NCI-H128 (cell line): ENCODE measurements at regions not wholly inside any gene's neighbourhood (a gene's known extent, or its start where the extent isn't known, plus 50 kb on each side); places are given as distances from the start of the nearest gene placed in this dataset.
A peak's percentile ranks its signal among the peaks of the same experiment; 100 is the strongest.
"Not testable (repeated sequence)": the region's sequence is repeated elsewhere in the genome, so short reads cannot be mapped to it uniquely, and the experiment has no call there.

Experiments
- DNase-seq: peaks from one replicate; lab custom pipeline; 2025; ENCODE audit not compliant: unreplicated experiment; lab: John Stamatoyannopoulos, UW

DNA sequence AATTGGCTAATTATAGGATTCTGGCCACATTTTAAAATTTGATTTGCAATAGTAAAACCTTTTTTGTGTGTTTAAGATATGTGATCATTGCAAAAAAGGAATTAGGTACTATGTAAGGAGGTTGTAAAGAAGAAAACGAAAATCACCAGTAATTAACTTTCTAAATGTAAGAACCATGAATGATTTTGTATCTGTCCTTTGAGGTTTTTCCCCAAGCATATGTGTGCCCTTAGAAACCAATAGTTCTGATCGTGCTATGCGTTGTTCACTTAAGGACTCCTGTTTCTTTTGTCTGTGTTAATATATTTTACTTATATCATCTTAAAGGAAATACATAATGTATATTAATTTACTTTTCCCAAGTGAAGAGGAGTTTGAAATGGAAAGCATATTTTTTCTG is 410.2 kb downstream of the PSAT1 start:
- no peak for DNase-seq

DNA sequence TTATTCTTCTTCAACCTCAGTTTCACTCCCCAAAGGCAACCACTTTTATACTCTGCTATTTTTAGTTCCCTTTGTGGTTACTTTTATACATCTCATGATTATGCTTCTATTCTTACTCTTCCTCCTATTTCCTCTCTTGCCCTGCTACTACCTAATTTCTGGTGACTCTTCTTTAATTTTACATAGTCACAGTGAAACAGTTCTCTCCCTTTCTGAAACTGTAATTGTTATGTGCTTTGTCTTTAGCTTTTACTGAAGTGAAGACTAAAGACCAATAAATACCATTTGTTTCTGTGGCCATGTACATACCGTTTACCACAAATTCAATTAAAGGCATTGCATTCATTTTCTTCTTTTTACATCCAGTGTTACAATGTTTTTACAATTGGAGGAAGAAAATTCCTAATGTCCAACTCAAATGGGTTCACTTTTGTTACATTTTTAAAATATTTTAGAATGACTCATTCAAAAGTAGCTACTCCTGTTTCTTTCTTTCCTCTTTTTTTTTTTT is 410.6 kb downstream of the PSAT1 start:
- no peak for DNase-seq

DNA sequence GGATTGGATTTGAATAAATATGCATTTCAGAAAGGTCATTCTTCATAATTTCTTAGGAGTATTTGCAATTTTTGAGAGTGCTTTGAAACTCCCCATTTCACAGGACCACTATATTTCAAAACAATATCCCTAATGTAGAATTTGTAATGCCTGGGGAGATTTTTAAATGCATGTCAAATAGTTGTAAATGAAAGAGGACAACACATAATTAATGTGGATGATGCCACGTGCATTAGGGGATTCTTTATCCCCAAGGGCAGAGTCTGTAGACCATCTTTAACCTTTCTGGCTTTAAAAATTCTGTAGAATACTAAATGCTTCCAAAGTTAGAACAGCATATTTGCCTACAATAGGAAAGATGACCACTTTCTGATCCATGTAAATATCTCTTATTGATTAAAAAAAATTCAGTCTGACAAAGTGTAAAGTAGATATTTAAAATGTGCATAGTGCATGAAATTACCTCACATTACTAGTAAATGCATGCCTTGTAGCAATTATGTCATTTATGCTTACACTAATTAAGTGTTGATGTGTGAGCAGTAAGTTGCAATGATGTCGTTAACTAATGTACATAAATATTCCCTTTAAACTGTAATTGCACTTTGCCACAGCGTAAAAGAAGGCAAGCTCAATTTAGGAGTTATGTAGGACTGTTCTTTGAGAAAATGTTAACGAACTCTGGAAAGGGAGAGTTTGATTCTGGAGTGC is 416.1 kb downstream of the PSAT1 start:
- DNase-seq: no peak

DNA sequence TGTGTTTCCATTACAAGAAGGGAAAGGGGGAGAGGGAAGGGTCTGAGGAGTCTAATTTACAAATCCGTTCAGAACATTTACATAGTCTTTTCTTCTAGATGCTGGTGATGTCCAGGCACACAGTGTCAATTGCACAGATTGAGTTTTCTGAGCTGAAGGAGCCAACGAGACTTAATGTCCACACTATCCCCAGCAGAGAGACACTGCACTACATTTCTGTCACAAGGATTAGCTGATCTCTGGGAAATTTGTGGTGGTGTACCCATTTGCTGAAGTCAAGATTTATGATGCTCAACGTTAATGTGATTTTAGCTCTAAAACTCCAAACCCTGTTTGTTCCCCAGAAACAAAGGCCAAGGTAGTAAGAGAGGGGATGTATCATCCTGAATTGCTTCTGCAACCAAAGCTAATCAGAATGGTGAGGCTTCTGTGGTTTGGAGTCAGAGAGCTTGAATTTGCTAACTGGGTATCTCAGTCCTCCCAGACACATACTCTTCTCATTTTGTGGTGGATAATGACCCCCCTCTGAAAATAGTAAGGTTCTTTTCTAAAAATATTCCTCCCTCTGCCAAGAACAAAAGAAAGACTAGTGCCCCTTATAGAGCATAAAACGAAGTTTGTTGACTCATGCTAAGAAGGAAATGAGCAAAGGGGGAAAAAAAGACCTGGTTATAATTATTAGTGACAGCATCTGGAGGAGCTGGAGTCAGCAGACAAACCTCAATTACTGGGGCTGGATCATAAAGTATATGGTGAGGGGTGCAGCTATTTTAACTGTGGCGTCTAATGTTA is 416.9 kb downstream of the PSAT1 start:
- DNase-seq: no peak

DNA sequence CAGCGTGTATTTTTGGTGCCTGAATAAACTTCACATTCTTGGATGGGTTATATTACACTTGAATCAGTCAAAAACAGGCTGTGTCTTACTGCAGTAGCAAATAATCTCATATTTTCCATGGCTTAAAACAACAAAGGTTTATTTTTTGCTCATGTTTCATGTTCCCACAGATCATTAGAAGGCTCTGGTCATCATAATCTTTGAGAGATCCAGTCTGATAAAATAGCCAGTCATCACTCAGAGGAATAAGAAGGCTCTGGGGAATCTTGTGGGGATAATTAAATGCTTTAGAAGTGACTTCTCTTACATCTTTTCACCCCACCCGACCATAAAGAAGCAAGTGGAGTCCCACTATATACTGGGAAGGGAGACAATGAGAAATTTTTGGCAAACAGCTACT is 417.7 kb downstream of the PSAT1 start:
- no peak for DNase-seq

DNA sequence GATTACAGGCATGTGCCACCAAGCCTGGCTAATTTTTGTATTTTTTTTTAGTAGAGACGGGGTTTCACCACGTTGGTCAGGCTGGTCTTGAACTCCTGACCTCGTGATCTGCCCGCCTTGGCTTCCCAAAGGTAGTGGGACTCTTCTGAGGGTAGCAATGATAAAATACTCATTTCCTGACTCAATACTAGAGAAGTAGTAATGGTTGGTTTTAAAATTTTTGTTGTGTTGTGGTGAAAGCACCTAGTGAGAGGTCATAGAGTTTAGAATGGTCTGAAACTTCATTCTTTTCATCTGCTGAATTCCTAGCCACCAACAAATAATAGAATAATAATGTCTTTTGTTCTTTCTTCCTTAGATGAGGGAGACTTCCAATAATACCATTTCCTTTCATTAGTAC is 422.1 kb downstream of the PSAT1 start:
- not testable (repeated sequence) for DNase-seq

DNA sequence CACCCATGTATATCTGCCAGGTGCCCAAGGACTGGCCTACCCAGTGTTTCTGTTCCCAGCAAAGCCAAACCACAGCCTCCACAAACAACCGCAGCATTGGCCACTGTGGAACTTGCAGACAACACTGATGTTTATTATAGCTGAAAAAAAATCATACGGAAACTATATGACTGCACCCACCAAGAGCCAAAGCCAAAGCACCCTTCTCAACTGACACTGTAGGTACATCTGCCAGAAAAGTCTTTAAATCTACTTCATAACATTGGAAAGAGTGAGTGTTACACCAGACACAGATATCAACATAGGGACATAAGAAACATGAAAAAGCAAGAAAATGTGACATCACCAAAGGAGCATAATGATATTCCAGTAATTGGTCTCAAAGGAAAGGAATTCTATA is 428.0 kb downstream of the PSAT1 start:
- no peak for DNase-seq

DNA sequence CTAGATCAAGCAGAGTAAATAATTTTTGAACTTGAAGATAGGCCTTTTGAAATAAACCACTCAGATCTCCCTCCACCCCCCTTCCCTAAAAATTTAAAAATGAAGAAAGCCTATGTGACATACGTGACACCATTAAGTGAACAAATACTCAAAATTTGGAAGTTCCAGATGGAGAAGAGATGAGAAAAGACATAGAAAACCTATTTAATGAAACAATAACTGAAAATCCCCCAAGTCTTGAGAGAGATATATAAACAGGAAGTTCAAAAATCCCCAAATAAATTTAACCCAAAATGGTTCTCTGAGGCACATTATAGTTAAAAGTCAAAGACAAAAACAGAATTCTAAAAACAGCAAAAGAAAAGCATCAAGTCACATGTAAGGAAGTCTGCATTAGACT is 428.6 kb downstream of the PSAT1 start:
- DNase-seq: no peak

DNA sequence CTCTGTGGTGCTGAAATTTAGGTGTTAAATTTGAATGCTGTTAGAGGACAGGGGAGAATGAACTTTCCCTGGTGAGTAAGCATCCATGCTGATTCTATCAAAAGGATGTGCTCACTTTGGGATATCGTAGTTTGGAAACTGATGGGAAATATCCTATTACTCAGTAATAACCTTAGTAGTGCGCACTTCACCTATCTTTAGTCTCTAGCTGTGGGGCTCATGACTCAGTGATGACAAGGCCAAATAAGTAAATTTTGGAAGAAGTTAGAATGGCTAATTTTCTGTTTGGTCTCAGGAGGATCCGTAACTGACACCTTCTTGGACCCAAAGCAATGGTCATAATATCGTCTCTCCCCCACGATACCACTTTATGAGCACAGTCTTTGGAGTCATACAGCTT is 448.4 kb downstream of the PSAT1 start:
- no peak for DNase-seq

DNA sequence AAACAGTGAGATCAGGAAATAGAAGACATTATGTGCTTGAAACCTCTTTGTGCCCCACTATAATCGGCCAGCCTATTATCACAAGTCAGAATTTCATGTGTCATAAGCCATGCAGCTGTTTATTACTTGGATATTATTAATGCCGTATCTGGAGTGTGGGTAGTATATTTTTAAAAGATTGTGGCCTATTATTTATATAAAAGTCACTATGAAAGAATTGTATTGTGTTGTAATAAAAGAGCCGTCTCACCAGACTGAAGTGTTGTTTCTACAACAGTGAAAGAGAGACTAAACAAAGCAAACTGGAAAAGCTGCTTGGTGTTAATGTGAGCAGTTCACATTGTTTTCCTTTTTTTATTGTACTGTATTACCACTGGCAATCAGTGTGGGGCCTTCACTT is 449.1 kb downstream of the PSAT1 start:
- peak; percentile 47 for DNase-seq

DNA sequence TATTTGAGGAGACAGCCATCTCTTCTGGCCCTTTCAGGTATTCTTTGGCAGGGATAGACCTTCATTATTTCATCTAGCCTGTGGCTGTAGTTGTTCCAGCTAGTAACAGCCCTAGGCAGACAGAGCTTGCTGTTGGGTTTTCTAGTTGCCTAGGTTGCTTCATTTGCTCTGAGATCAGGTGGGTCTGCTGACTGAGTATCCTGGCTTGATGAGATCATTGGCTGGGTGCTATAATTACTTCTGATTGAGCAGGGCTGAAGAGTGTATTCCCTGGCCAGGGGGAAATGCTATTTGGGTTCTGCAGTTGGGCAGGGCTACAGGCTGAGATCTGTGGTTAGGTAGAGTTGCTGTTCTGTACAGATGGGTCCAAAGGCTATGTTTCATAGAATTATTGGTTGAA is 456.1 kb downstream of the PSAT1 start:
- DNase-seq: no peak

DNA sequence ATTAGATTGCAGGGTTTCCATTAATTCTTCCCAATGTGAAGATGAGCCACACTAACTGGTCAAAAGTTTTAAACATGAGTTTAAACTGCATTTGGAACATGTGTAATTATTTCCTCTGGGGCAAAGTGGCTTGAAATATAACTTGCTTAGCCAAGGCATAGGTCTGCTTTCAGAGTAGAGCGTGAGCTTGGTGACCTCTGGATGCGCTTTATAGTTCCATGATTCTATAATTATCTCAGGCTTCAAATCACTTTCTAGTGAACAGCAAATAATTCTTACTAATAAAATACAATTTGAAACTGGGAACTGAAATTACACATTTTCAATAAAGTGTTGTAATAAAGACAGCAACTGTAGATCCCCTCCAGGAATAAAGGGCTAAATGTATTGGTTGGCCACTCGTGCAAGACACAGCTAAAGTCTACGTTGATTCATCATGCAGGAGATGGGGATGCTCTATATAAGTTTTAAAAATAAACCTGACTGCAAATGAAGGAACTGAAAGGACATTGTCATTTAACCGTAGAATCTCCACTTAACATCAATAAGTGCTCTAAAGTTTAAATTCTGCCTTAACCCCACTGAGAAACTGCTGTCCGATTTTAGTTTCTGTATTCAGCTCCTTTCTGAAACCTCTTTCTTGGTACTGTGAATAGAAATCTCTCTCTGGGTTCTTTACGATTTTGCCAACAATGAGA is 460.0 kb downstream of the PSAT1 start:
- DNase-seq: no peak

DNA sequence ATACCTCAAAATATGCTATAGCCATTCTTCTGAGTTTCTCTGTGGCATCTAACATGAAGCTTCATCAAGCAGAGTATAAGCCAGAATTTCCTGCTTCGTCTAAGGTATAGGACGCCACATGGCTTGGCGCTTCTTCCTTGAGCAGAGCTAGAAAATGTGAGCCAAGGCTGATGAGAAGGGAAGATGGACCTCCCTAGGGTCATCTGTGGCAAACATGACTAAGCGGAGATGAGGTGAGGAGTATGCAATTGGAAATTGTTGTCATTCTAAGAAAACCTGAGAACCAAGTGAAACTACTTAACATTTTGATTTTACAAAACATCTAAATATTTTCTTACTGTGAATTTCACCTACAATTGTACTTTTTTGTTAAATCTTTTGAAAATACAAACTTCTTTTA is 466.5 kb downstream of the PSAT1 start:
- DNase-seq: no peak

DNA sequence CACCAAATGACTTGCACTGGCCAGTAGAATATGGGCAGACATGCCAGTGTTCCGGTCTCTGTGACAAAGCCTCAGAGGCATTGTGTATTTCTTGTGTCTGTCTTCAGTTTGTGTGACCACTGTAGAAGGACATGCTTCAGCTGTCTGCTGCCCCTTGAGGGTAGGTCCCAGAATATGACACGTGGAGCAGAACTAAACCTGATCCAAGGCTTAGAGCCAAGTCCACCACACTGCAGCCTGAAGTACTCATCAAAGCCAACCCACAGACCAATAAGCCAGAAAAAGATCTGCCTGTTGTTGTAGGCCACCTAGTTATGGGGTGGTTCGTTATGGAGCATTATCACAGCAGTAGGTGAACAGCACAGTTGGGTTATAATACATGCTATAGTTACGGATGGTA is 468.9 kb downstream of the PSAT1 start:
- DNase-seq: no peak

DNA sequence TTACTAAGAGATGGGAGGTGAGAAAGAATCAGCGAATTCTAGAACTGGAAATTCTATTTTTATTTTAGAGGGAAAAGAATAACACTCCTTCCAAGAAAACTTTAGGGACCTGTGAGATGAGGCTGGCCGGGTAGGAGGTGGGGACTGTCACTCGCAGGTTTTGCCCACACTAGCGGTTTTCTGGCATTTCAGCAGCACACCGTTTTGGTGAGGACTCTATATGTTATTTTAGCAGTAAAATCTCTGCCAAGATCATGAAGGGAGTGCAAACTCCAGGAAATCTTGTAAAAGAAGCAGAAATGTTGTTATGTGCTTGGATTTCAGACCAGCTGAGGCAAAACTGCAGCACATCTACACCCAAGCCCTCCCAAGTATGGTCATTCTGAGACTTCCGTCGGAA is 470.6 kb downstream of the PSAT1 start:
- no peak for DNase-seq

DNA sequence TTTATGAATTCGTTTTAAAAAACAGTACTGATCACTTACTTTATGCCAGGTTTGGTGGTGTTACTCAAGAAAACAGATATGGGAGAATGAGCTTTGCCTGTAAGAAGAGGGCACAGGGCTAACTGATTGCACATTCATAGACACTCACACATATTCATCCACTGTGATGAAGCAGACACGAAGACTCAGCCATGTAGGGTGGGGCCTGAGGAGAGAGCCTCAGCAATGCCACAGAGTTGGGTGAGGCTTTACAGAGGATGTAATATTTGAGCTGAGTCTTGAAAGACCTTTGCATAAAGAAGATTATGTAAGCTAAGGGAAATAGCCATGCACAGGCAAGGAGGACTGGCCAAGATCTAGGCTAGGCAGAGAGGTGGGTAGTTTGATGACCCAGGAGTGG is 472.8 kb downstream of the PSAT1 start:
- no peak for DNase-seq

DNA sequence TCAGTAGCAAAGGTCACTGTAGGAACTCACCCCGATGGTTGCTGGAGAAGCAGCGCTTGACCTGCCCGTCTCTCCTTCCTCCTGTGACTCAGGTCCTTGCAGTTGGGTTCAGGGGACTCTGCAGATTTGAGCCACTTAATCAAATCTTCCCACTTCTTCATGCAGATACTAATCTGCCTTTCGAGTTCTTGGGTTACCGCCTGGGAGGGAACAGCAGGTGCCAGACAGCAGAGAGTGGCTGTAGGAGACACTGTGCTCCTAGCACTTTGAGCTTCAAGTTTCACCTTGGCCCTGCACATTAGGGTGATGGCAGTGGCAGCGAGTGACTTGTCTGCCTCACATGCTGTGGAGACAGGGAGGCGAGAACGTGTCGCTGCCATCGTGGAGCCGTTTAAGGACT is 478.3 kb downstream of the PSAT1 start:
- no peak for DNase-seq

DNA sequence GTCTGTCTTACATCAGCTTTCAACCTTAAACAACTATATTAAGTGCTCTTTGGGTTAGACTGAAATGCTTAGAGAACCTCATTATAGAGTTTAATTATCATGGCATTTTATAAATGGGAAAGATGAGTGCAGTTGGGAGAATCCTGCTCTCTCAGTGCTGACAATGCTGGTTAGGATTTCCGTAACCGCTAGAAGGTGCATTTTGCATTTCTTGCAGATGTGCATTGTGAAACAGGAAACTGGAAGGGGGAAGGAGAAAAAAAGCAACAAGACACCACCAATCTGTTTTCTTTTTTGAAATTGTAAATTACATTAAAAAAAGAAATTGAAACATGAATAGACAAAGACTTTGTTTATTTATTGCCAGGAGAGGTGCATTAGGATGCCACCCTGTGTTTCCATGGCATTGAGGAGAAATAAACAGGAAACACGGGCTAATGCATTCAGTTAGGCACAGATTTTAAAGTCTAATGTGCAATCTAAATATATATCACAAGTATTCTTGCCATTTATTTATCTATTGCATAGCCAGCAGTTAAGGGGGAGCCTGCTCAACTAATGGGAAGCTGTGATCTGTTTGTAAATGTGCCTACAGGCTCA is 478.9 kb downstream of the PSAT1 start:
- no peak for DNase-seq

DNA sequence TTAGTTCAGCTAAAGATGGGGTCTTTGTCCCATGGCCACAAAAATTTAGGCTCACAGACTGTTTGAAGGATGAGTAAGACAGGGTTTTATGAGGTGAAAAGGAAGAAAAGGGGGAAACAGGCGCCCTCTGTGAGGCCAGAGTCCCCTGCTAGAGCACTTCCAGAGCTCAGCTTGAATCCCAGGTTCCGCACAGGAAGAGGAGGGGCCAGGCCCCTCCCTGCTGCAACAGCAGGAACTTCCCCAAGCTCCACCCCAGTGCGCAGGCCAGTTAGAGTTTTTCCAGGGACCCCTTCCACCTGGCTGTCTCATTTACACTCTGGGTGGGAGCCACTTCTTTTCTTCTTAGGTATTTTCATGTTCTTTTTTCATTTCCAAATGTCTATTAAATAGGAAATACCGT is 480.8 kb downstream of the PSAT1 start:
- no peak for DNase-seq

DNA sequence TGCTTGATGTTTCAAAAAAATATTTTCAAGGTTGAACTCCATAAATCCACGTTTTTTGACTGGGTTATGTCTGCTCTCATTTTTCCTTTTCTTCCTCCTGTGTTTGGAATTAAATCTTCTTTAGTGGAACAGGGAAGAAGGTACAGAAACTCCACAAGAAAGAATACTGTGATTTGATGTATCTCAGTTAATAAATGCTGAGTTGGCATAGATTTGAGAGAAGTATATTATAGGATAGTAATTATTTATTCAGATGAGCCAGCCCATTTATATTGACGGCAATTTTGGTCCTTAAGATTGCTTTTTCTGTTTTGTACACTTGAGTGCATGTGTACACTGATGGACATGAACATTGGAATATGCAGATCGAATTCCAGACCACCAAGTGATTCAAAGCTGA is 481.4 kb downstream of the PSAT1 start:
- DNase-seq: no peak

DNA sequence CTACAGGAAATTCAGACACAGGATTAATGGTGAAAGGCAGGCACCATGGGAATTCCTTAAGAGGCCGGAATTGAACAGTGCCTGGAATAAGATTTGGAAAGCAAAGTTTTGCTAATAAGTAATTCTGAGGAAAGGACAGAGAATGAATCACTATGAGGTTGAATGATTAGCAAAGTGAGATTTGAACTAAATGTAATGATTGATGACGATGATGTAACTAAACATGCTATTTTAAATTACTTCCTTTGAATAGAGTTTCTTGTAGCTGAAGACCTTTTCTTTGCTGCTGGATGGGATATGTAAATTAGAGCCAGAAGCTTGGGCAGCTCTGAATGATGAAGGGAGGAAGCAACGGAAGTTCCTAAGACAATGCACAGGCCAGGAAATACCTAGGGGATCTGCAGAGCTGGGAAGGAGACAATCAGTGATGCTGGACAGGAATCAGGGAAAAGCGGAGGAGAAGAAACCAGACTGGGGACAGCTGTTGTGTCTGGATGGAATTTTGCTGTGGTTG is 482.0 kb downstream of the PSAT1 start:
- DNase-seq: no peak
